ENCODE measurements at regions not wholly inside any gene's neighbourhood (a gene's known extent, or its start where the extent isn't known, plus 50 kb on each side); places are given as distances from the start of the nearest gene placed in this dataset.

DNA sequence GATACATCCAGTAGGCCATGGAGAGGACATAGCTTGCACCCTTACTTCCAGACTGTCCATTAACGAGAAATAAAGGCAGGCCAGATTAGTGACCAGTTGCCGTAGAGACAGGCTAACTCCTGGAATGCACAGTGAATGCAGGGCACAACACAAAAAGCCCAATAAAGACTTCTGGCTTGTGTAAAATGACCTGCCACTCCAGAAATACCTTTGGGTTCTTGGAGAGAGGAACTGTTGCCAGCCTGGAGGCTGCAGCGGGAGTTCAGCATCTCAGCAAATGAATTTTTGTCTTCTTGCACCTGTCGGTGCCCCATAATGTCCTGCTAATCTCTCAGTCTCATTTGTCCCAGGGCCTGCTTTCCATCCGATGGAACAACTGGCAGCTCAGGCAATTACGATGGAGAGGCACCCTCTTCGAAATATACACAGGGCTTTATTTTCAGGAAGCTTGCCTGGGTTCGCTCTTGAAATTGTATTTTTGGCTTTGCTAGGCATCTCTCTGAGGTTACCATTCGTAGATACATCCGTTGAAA lies 538.8 kb upstream of the ZNF462 start:
- no peak for DNase-seq (ENCODE audit: low read depth in 2 of 2)

DNA sequence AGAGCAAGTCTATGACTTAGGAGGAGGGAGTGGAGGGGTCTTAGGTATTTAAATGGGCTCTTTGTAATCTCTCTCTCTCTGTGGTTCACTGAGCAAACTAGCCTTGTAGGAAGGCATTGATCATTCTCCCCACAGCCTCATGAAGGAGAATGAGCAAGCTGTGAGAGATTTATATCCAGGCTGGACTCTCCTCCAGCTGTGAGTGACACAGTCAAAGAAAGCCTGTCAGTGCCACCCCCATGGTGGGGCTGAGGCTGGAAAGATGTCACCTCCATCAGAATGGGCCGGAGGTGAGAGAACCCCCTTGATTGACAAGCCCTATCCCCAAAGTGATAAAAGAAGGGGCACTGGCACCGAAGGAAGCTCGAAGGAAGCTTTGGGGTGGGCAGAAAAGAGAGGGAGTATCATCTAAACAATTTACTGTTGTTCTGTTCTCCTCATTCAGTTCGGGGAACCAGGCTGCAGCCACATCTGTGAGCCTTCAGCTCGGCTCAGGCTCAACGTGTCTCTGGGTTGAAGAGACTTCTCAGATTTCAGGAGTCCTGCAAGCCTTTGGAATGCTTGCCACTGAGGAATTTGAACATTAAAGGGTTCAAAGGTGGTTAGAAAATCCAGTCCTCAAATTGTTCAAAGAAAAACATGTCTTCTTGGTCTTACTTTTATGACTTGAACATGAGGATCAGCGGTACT lies 538.2 kb upstream of the ZNF462 start:
- DNase-seq (ENCODE audit: low read depth in 2 of 2): no peak

DNA sequence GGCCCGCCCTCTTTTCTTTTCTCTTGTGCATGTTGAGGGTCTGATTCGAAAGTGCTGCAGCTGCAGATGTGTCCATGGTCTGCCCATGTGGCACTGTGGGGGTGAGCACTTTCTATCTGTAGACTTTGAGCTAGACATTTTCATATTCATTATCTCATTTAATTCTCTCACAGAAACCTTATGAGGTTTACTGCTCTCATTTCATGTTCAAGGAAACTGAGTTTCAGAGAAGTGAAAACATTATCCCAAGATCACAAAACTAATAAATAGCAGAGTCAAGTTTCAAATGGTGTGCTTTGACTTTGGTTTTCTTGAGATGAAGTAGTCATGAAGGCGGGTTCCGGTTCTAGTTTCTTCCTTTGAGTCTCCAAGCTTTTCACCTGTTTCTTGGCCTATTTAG lies 536.5 kb upstream of the ZNF462 start:
- no peak for DNase-seq (ENCODE audit: low read depth in 2 of 2)

DNA sequence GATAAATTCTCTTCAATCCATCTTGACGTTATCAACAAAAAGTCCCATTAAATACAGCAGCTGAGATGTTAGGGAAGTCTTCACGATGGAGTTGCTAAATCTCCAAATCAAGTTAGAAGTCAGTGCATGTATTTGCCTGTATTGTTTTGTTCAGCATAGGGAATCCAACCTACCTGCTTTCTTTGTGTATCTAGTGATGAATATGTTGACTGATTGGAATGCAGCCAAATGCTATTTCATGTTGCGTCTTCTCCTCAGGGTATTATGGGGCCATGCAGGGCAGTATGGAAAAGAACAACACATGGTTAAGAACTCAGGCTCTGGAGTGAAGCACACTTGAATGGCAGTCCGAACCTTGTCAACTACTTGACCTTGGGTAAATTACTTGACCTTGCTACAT lies 529.5 kb upstream of the ZNF462 start:
- no peak for DNase-seq (ENCODE audit: low read depth in 2 of 2)

DNA sequence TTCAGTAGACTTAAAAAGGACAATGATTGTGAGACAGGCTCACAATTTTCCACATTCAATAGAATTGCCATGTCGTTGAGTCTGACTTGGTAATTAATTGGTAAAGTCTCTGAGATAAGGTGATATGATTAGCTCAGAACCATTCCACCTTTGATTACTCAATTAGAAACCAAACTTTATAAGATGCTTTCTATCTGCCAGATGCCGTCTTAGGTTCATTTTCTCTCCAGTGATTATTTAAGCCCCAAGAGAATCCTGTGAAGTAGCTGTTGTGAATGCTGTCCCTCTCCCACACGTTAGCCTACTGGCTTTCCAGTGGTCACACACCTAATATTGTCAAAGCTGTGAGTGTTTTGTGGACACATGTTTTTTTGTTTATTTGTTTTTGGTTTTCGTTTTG lies 528.9 kb upstream of the ZNF462 start:
- no peak for DNase-seq (ENCODE audit: low read depth in 2 of 2)

DNA sequence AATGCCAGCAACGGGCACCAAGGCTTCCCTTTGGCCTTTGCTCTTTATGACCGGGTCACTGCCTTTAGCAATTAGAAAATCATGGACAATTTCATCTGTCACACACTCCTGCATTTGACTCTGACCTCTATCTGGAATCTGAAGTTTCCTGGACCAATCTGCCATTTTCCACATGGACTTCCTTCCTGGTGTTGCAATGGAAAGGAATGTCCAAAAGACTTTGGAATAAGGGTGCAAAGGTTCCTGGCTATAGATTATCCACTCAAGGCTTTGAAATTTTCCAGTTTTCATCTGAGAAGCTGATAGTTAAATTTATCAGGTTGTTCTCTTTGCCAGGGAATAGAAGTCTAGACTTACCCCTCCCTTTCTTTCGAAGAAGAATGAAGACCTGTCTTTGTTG lies 523.1 kb upstream of the ZNF462 start:
- no peak for DNase-seq (ENCODE audit: low read depth in 2 of 2)

DNA sequence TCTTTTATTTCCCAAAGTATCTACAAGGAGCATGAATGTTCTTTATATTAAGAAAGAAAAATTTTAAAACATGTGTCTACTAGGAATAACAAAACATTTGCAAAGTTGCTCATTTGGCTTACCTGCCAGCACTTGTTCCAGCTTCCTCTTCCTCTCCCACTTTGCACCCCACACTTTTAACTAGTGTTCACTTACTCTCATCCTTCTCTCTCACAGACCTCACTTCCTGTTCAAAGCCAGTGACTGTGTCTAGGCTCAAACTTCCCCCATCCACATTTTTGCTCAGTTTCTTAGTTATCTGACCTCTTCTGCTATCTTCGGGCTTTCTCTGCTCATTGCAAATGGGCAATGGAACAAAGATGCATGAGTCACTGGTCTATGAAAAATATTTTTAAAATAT lies 512.2 kb upstream of the ZNF462 start:
- DNase-seq (ENCODE audit: low read depth in 2 of 2): no peak

DNA sequence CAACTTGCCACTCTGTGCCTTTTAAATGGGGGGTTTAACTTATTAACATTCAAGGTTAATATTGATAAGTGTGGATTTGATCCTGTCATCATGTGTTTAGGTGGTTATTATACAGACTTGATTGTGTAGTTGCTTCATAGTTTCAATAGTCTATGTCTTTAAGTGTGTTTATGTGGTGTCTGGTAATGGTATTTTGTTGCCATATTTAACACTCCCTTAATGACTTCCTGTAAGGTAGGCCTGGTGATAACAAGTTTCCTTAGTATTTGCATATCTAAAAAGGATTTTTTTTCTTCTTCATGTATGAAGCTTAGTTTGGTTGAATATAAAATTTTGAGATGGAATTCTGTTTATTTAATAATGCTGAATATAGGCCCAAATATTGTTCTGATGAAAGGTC lies 506.0 kb upstream of the ZNF462 start:
- no peak for DNase-seq (ENCODE audit: low read depth in 2 of 2)

DNA sequence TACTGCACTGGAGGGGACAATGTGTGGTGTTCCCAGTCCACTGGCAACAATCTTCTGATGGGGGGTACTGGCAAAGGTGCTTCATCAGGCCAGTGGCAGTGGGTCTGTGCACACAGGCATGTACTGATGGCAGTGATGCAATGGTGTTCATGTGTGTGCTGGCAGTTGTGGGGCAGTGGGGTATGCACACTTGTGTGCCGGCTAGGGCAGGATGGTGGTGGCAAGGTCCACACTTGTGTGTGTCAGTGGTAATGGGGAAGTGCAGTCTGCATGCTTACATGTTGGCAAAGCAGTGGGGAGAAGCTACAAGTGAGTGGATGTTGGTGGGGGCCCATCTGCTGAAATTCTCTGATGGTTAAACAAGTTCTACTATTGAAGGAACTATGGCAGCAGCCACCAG lies 504.6 kb upstream of the ZNF462 start:
- no peak for DNase-seq (ENCODE audit: low read depth in 2 of 2)

DNA sequence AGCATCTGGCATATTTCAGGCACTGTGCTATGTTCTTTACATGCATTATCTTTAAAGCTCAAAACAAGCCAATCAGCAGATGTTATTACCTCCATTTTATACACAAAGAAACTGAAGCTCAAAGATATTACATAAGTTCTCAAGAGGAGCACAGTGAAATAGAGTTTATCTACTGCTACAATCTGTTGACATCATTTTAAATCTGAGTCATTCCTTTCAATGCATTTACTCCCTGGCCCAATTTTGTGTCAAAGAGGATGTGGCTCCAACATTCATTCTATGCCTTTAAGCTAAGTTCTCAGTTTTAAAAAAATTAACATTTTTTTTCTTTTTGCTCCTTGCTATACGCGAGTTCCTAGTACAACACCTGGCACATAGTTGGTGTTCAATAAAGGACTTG lies 486.3 kb upstream of the ZNF462 start:
- DNase-seq (ENCODE audit: low read depth in 2 of 2): no peak

DNA sequence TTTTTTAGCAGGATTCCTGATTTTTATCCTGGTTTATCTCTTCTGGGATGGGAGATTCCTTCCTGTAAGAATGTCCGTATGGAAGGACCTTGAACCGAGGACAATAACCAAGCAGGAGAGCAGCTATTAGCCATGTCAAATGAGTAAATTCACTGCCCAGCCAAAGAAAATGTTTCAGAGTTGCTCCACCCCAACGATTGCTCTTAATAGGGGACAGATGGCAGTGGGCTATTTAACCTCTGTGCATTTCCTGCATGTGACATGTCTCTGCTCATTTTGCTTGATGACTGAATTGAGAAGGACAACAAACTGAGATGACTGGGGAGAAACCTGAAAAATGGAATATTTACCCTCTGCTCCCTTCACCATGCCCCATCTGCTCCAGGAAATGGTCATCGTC lies 479.9 kb upstream of the ZNF462 start:
- no peak for DNase-seq (ENCODE audit: low read depth in 2 of 2)

DNA sequence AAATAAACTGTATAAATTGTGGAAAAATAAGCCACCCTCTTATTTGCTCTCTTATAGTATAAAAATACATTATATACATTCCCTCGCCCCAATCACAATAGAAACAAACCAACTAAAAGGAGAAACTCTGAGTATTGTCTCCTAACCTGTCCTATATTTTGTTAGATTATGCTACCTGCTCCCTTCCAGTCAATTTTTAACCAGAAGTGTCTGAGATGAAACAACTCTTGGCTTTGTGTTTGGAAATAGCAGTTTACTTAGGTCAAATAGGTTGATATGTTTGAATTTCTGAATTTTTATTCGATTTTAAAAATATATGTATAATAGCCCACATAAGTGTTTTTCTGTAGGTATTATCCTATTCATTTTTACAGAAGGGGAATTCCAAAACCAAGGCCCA lies 475.0 kb upstream of the ZNF462 start:
- no peak for DNase-seq (ENCODE audit: low read depth in 2 of 2)

DNA sequence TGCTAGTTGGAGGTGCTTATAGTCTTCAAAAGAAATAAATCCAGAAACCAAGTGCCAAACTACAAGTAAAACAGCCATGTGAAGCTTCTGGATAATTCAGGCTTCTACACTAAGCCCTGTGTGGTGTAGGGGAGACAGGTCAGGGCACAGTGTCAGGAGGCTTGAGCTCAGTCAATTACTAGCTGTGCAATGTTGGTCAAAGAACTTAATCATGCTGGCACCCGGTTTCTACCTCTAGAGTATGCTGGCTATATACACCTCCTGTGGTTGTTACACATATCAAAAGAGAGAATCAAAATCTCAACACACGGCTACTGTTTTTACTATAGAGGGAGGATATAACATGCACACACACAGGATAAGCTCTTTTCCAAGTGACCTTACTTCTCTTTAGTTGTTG lies 469.7 kb upstream of the ZNF462 start:
- DNase-seq (ENCODE audit: low read depth in 2 of 2): no peak

DNA sequence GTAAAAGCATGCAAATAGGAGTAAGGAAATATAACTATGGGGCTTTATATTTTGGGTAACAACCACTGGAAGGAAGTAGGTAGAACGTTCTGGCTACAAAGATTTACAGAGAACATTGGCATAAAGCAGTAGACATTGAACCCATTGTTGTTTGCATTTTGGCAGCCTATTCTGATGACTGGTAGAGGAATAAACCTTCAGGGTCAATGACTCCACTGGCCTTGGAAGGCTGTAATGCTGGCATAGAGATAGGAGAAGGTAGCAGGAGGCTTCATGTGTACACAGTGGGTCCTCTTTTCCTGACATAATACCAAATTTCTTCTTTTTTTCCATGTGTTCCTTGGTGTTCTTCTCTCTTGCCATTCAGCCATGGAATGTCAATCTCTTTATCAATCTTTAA lies 462.8 kb upstream of the ZNF462 start:
- DNase-seq (ENCODE audit: low read depth in 2 of 2): no peak

DNA sequence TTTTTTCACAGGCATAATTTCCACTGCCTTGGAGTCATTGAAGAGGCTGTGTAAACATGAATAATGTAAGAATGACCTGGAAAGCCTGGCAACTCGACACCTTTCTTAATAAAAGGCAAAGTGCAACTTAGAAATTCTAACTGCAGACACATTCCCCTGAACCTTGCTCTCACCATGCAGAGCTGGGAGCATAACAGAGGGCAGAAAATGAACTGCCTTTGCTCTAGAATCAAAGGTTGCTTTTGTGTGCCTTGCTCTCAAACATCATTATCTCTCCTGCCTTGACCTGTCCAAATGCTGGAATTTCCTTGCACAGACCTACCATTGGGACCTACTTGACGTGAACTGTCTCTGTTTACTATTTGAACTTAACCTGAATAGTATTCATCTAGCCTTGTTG lies 462.0 kb upstream of the ZNF462 start:
- DNase-seq (ENCODE audit: low read depth in 2 of 2): no peak

DNA sequence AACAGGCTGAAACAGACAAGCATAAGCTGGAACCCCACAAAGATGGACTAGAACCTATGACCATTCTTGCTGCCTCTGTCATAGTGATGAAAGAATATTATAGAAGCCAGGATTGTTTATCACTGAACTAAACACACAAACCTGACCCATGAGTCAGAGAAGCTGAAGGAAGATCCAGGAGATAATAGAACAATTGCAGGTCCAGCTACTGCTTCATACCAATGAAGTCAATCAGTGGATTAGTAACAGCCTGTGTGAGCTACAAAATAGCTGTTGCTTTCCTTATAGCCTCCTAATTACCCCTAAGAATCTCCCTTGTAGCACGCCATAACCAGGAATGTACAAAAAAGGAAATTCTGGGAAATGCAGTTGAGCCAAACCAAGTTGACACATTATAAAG lies 459.9 kb upstream of the ZNF462 start:
- DNase-seq (ENCODE audit: low read depth in 2 of 2): peak; percentile 61 to 68

DNA sequence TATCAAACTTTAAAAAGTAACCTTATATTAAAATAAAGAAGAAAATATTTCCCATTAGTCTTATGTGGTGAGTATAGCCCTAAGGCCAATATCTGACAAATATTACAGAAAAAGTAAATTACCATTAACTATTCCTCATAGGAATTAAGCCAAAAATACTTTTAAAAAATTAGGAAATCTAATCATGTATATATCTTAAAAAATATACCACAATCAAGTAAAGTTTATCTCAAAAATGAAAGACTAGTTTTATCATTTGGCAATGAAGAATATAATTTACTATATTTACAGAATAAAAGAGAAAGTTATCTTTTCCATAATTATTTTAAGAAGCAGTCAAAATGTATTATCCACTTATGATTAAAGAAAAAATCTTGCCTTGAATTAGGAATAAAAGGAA lies 458.8 kb upstream of the ZNF462 start:
- DNase-seq (ENCODE audit: low read depth in 2 of 2): no peak

DNA sequence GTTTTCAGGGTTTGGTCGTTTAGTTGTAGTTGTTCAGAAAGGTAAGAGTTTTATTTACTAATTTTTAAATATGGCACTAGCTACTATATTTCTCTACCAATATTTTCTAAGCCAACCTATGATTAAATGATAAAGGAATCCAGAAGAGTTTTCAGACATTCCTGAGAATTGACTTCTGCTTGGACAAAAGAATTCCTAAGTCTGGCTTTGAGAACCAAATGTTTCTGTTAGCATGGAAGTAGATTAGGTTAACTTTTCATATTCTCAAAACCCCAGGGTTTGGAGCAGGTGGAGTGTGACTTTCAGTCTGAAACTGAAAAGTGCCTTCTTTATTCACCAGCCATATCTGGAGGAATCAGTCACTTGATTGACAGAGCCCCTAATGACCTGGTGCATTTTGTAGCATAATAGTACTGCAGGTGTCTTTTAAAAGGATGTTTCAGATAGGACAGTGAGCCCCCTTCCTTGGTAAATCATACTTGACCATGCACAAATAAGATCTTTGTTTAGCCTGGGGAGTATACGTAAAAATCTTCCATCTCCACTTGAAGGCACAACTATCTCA lies 457.0 kb upstream of the ZNF462 start:
- peak in 1 of 2 experiments; percentile 16 for DNase-seq (ENCODE audit: low read depth in 2 of 2)

DNA sequence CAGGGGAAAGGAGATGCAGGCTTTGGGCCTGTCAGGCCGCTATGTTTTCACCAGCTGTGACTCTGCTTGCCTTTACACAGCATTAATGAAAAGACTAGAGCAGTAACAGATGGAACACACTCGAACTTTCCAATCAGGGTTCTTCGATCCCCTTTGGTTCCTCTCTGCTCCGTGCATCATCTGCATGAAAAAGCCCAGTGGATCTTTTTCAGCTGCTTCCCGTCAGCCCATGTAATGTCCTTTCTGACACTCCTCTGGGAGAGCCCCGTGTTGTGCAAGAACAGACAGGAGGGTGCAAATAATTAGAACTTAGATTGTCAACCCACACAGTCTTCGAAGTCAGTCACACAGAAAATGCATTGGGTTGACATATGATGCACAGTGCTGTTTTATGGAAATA lies 448.9 kb upstream of the ZNF462 start:
- no peak for DNase-seq (ENCODE audit: low read depth in 2 of 2)

DNA sequence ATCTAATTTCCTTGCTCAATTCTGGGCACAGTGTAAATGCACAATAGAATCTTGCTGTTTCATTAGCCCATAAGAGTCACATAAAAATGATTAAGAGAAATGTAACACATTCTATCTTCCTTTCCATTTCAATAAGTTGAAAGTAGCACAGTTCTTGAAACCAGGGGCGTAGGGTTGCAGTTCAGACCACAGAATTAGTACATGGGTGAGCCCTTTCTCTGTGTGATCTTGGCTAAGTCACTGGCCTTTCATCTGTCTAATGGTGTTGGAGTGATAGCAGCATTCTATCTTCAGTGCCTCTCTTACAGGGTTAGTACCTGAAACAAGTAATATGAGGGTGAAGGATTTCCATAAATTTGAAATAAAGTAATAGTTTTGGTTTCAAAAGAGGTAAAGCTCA lies 445.3 kb upstream of the ZNF462 start:
- DNase-seq (ENCODE audit: low read depth in 2 of 2): no peak

DNA sequence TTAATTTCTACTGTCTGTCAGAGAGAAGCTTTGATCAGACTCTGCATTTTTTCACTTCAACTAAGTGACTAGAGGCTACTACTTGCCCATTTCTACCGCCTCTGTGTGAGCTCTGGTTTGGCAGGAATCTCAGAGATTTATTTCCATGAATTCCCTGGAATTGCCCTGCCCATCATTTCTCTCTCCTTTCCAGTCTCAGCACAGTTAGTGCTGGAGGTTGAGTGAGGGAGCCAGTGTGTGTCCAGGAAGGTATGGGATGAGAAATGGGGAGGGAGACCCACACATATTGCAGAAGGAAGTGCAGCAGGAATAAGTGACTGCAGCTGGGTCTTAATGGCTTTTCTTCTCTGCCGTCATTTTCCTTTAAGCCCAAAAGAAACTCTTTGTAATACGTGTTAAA lies 443.1 kb upstream of the ZNF462 start:
- peak; percentile 42 for DNase-seq (ENCODE audit: low read depth in 2 of 2)

DNA sequence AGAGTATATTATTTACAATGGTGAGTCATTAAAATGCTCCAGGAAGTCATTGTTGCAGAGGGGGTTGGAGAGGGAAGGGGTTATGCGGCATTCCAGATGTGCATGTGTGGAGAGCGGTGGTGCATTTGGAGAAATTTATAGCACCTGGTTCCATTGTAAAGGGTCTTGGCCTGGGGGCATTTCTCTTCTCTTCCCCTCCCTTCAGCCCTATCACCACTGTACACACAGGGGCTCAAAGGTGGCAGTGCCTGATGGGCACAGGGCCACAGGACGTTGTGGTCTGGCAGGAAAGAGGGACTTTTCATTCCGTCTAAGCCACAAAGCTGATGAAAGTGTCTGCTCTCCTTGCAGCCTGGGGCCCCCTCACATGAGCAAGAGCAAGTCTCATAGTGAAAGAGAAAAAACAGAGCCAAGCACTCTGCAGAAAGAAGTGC lies 442.4 kb upstream of the ZNF462 start:
- peak; percentile 73 to 79 for DNase-seq (ENCODE audit: low read depth in 2 of 2)

DNA sequence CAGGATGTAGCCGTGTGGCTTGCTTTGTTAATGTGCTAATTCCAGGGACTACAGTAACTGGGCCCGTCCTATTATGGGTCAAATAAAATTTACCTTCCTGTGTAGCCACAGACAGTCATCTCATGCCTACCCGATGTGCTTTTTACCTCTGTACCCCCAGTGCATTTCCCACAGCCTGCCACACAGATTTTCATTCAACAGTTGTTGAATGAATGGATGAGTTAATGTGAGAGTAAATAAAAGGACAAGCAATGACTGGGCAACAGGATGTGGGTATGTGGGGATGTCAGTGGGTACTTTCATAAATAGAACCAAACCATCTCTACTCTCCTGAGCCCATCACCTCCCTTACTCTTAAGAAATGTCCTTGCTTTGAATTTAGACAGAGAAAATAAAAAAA lies 441.2 kb upstream of the ZNF462 start:
- DNase-seq (ENCODE audit: low read depth in 2 of 2): no peak

DNA sequence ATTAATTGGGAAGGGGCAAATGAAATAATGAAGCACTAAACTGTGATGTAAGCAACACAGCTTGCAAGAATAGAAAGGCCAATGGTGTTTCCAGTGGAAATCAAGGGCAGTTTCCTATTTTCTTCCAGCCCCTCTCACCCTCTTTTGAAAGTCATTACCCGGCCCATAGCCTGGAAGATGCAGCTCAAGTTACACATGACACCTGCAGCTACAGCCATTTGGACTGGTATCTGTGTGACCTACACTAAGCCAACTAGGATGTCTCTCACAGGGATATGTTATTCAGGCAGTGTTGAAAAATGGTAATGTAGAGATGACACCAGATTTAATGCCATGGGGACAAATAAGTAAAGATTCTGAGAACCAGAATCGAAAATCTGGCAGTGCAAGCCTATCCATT lies 439.4 kb upstream of the ZNF462 start:
- DNase-seq (ENCODE audit: low read depth in 2 of 2): no peak

Measured in fibroblast of skin of left biceps (primary cell).